ENCODE measurements at regions not wholly inside any gene's neighbourhood (a gene's known extent, or its start where the extent isn't known, plus 50 kb on each side); places are given as distances from the start of the nearest gene placed in this dataset.

DNA sequence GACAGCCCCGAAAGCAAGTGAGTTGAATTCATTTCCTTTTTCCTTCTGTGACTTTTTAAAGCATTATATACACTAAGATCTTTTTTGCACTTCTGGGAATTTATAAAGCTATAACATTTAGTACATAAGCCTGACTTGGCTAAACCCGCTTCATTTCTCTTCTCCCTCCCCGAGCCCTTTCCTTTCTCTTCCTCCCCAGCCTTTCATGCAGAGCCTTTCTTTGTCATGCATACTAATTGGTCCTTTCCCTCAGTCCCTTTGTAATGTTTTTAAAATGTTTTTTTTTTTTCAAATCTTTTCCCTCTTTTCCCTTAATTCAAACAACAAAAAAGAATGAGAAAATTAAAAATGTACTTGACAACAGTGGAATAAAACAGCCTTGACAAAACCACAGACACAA lies 246.4 kb downstream of the PSAT1 start:
- Histone ChIP-seq H3K27ac (ENCODE audit: low read depth, low read length) (no peak overlapping the region), H3K36me3 (ENCODE audit: insufficient read depth, low read length) (no peaks in the 10 kb centered on the region), H3K4me1 (ENCODE audit: insufficient read depth, low read length) (no peaks in the 10 kb centered on the region), H3K4me3 (ENCODE audit: low read depth in 1 of 2, low read length in 2 of 2) (no peak overlapping the region), H3K9ac (ENCODE audit: low read length) (no peak overlapping the region), H3K9me3 (ENCODE audit: low read length) (no peaks in the 10 kb centered on the region), H3K27me3 (ENCODE audit: control insufficient read depth in 1 of 2, insufficient read depth in 2 of 2, low read length in 2 of 2) (no peaks in the 10 kb centered on the region)

DNA sequence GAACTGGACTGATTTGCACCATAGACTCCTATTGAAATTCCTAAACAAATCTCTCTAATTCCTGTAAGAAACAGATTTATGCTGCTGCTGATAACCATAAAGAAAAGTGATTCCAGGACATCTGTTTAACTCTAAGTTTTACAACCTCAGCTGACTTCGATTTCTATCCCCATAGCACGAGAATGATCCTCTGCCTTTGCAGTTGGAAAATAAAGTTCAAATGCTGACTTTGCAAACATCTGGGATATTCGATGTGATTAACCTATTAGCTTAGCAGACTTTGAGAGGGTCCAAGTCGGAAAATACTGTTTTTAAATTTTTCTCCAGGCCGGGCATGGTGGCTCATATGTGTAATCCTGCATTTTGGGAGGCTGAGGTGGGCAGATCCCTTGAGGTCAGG lies 247.3 kb downstream of the PSAT1 start:
- H3K4me1 ChIP-seq (ENCODE audit: insufficient read depth, low read length) = no peaks in the 10 kb centered on the region
- no peaks in the 10 kb centered on the region for H3K9me3 ChIP-seq (ENCODE audit: low read length)
- H3K36me3 ChIP-seq (ENCODE audit: insufficient read depth, low read length) = no peaks in the 10 kb centered on the region
- H3K9ac ChIP-seq (ENCODE audit: low read length) = no peak overlapping the region
- H3K27me3 ChIP-seq (ENCODE audit: control insufficient read depth in 1 of 2, insufficient read depth in 2 of 2, low read length in 2 of 2) = no peaks in the 10 kb centered on the region
- H3K4me3 ChIP-seq (ENCODE audit: low read depth in 1 of 2, low read length in 2 of 2) = no peak overlapping the region
- no peak overlapping the region for H3K27ac ChIP-seq (ENCODE audit: low read depth, low read length)

DNA sequence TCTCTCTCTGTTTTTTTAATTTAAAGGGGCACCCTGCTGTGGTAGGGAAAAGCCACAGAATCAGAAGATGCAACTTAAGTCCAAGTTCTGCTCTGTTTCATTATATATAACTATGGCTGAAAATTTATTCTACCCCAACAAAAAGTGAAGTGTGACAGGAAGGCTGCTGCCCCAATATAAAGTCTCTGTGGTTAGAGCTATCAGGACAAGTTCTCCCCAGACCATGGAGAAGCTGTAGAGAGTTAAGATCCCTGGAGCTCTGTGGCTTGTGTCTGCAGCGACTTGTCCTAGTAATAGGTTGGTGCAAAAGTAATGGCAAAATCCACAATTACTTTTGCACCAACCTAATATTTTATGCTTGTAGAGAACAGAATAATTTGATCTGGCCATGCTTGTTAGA lies 250.9 kb downstream of the PSAT1 start:
- Histone ChIP-seq H3K9me3 (ENCODE audit: low read length) (no peaks in the 10 kb centered on the region), H3K4me3 (ENCODE audit: low read depth in 1 of 2, low read length in 2 of 2) (no peak overlapping the region), H3K27me3 (ENCODE audit: control insufficient read depth in 1 of 2, insufficient read depth in 2 of 2, low read length in 2 of 2) (no peaks in the 10 kb centered on the region), H3K36me3 (ENCODE audit: insufficient read depth, low read length) (no peaks in the 10 kb centered on the region), H3K9ac (ENCODE audit: low read length) (no peak overlapping the region), H3K27ac (ENCODE audit: low read depth, low read length) (no peak overlapping the region), H3K4me1 (ENCODE audit: insufficient read depth, low read length) (no peaks in the 10 kb centered on the region)

DNA sequence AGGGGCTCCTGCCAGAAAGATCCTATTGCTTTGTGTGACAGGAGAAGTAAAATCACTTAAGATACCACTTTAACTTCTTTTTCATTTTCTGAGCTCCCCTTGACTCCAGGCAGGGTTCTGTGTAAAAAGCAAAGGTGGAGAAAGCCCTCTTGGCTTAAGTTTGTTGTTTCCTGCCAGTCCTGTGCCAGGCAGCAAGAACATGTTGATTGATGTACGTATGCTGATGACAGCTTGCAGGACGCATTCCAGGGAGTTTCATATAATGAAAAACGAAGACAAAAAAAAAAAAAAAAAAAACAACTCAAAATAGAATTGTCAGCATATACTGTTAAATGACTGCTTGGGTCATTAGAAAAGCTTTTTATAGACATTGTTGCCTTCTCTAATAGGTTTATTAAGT lies 251.7 kb downstream of the PSAT1 start:
- Histone ChIP-seq H3K9ac (ENCODE audit: low read length) (no peak overlapping the region), H3K27me3 (ENCODE audit: control insufficient read depth in 1 of 2, insufficient read depth in 2 of 2, low read length in 2 of 2) (no peaks in the 10 kb centered on the region), H3K4me3 (ENCODE audit: low read depth in 1 of 2, low read length in 2 of 2) (no peak overlapping the region), H3K4me1 (ENCODE audit: insufficient read depth, low read length) (no peaks in the 10 kb centered on the region), H3K9me3 (ENCODE audit: low read length) (no peaks in the 10 kb centered on the region), H3K27ac (ENCODE audit: low read depth, low read length) (no peak overlapping the region), H3K36me3 (ENCODE audit: insufficient read depth, low read length) (no peaks in the 10 kb centered on the region)

DNA sequence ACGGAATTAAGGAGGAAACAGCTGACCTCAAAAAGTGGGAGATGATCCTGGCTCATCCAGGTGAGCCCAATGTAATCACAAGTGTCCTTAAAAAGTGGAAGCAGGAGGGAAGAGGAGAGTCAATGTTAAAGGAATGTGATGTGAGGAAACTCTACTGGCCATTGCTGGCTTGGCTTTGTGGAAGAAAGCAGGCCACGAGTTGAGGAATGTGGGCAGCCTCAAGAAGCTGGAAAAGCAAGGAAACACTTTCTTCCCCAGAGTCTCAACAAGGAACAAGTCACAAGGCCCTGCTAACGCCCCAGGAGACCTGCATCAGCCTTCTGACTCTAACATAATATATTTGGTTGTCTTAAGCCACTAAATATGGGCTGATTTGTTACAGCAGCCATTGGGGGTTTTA lies 252.8 kb downstream of the PSAT1 start:
- Histone ChIP-seq H3K4me1 (ENCODE audit: insufficient read depth, low read length) (no peaks in the 10 kb centered on the region), H3K4me3 (ENCODE audit: low read depth in 1 of 2, low read length in 2 of 2) (no peak overlapping the region), H3K27ac (ENCODE audit: low read depth, low read length) (no peak overlapping the region), H3K27me3 (ENCODE audit: control insufficient read depth in 1 of 2, insufficient read depth in 2 of 2, low read length in 2 of 2) (no peaks in the 10 kb centered on the region), H3K36me3 (ENCODE audit: insufficient read depth, low read length) (no peaks in the 10 kb centered on the region), H3K9me3 (ENCODE audit: low read length) (no peaks in the 10 kb centered on the region), H3K9ac (ENCODE audit: low read length) (no peak overlapping the region)

DNA sequence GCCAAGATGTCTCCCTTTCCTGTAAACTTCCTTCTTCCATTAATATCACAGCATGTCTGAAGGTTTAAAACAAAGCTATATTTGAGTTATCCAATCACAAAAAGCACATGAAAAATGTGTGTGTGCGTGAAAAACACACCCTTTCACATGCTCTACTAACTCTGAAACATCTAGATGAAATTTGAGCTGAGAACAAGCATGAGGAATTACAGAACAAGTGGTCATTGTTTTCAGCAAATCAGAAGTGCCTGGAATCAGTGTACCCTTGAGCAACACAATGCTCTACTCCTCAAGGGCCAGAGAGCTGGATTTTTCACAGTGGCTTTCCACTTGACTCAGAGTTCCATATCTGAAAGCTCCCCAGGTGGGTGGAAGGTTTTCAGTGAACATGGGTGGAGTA lies 255.9 kb downstream of the PSAT1 start:
- no peaks in the 10 kb centered on the region for H3K9me3 ChIP-seq (ENCODE audit: low read length)
- no peak overlapping the region for H3K27ac ChIP-seq (ENCODE audit: low read depth, low read length)
- H3K9ac ChIP-seq (ENCODE audit: low read length) = no peak overlapping the region
- H3K27me3 ChIP-seq (ENCODE audit: control insufficient read depth in 1 of 2, insufficient read depth in 2 of 2, low read length in 2 of 2) = no peaks in the 10 kb centered on the region
- no peaks in the 10 kb centered on the region for H3K36me3 ChIP-seq (ENCODE audit: insufficient read depth, low read length)
- H3K4me1 ChIP-seq (ENCODE audit: insufficient read depth, low read length) = no peaks in the 10 kb centered on the region
- H3K4me3 ChIP-seq (ENCODE audit: low read depth in 1 of 2, low read length in 2 of 2) = no peak overlapping the region

DNA sequence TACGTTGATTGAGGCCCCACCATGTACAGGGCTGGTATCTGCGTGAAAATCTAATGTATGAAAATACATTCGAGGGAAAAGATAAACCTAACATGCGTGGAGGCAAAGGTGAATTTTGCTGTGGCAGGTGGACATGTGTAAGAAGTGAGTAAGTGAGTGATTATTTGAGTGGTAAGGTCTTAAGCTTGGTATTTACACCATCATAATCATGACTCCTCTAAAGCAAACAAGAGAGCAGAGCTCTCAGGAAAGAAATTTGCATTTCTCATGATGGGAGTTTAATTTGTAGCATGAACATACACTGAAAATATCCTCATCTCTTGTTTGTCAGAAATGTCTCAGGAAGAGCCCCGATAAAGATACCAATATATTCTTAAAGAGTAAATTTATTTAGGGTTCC lies 260.6 kb downstream of the PSAT1 start:
- Histone ChIP-seq H3K9ac (ENCODE audit: low read length) (no peak overlapping the region), H3K4me1 (ENCODE audit: insufficient read depth, low read length) (no peaks in the 10 kb centered on the region), H3K4me3 (ENCODE audit: low read depth in 1 of 2, low read length in 2 of 2) (no peak overlapping the region), H3K9me3 (ENCODE audit: low read length) (no peaks in the 10 kb centered on the region), H3K36me3 (ENCODE audit: insufficient read depth, low read length) (no peaks in the 10 kb centered on the region), H3K27me3 (ENCODE audit: control insufficient read depth in 1 of 2, insufficient read depth in 2 of 2, low read length in 2 of 2) (no peaks in the 10 kb centered on the region), H3K27ac (ENCODE audit: low read depth, low read length) (no peak overlapping the region)

DNA sequence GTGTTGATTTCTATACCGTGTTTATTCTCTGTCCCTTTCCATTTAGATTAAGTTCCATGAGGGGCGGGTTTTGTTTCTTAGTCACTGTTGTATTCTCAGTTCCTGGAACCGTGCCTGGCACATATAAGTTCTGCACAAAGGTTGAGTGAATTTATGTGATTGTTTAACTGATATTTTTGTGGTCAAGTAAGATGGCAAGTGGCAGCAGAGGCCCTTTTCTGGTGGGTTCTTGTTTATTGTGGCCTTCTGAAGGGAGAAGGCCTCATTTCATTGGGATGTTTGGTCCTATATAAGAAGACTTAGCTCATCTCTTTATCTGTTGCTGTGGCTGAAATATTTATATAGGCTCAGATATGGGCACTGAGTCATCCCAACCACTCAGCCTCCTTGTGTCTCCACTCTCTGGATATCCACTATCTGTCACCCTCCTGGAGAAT lies 262.5 kb downstream of the PSAT1 start:
- no peaks in the 10 kb centered on the region for H3K27me3 ChIP-seq (ENCODE audit: control insufficient read depth in 1 of 2, insufficient read depth in 2 of 2, low read length in 2 of 2)
- no peak overlapping the region for H3K4me3 ChIP-seq (ENCODE audit: low read depth in 1 of 2, low read length in 2 of 2)
- no peak overlapping the region for H3K27ac ChIP-seq (ENCODE audit: low read depth, low read length)
- no peaks in the 10 kb centered on the region for H3K9me3 ChIP-seq (ENCODE audit: low read length)
- no peaks in the 10 kb centered on the region for H3K36me3 ChIP-seq (ENCODE audit: insufficient read depth, low read length)
- H3K9ac ChIP-seq (ENCODE audit: low read length) = no peak overlapping the region
- no peaks in the 10 kb centered on the region for H3K4me1 ChIP-seq (ENCODE audit: insufficient read depth, low read length)

DNA sequence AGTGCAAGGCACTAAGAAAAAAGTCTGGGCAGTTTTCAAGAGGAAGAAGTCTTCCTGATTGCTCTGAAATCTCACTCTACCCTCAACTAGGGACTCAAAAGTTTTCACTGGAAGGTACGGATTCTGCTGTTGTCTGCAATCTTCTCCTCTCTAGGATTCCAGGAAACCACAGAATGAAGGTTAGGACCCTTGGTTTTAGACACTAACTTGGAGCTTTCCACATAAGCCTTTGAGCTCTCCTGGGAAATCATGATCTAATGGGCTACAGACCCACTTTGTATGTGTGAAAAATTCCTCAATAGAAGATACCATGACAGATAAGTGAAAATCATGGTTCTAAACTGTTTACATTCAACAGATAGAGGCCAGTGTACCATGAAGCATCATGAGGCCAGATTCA lies 265.1 kb downstream of the PSAT1 start:
- H3K36me3 ChIP-seq (ENCODE audit: insufficient read depth, low read length) = no peaks in the 10 kb centered on the region
- H3K4me3 ChIP-seq (ENCODE audit: low read depth in 1 of 2, low read length in 2 of 2) = no peak overlapping the region
- H3K9me3 ChIP-seq (ENCODE audit: low read length) = no peaks in the 10 kb centered on the region
- H3K27ac ChIP-seq (ENCODE audit: low read depth, low read length) = no peak overlapping the region
- H3K27me3 ChIP-seq (ENCODE audit: control insufficient read depth in 1 of 2, insufficient read depth in 2 of 2, low read length in 2 of 2) = no peaks in the 10 kb centered on the region
- no peaks in the 10 kb centered on the region for H3K4me1 ChIP-seq (ENCODE audit: insufficient read depth, low read length)
- H3K9ac ChIP-seq (ENCODE audit: low read length) = no peak overlapping the region

DNA sequence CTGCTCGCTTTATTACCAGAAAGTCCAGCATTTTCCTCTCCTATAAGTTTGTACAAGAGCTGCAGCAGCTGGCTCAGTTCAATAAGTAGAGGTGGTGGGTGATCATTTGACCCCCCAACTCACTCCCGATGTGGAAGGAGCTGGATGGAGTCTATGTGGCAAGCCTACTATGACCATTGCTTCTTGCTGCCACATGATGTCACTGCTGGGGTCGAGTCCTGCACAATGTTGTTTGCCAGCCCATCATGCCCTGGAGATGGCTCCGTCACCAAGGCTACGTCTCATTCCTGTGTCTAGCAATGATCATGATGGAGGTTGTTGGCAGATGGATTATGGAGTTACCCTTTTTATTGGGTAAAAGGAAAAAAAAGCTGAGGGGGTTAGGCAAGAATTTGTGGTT lies 266.3 kb downstream of the PSAT1 start:
- Histone ChIP-seq H3K4me1 (ENCODE audit: insufficient read depth, low read length) (no peaks in the 10 kb centered on the region), H3K36me3 (ENCODE audit: insufficient read depth, low read length) (no peaks in the 10 kb centered on the region), H3K9ac (ENCODE audit: low read length) (no peak overlapping the region), H3K9me3 (ENCODE audit: low read length) (no peaks in the 10 kb centered on the region), H3K27me3 (ENCODE audit: control insufficient read depth in 1 of 2, insufficient read depth in 2 of 2, low read length in 2 of 2) (no peaks in the 10 kb centered on the region), H3K27ac (ENCODE audit: low read depth, low read length) (no peak overlapping the region), H3K4me3 (ENCODE audit: low read depth in 1 of 2, low read length in 2 of 2) (no peak overlapping the region)

DNA sequence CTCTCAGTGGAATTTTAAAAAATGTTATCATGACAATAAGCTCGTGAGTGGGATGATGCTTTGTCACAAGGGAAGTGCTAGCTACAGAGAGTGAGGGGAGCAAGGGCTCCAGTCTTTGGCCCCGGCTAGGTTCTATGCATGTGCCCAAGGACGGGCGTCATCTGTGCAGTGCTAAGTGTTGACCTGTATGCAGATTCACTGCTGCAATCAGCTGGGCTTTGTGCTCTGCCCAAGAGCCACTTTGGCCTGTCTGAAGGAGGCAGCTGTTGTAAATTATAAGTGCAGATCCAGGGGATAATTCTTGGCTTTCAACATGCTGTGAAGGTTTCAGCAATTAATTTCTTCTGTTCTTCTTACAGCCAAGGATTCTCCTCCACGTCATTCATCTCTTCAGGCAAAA lies 268.6 kb downstream of the PSAT1 start:
- H3K9me3 ChIP-seq (ENCODE audit: low read length) = no peaks in the 10 kb centered on the region
- H3K9ac ChIP-seq (ENCODE audit: low read length) = no peak overlapping the region
- H3K27me3 ChIP-seq (ENCODE audit: control insufficient read depth in 1 of 2, insufficient read depth in 2 of 2, low read length in 2 of 2) = no peaks in the 10 kb centered on the region
- H3K4me3 ChIP-seq (ENCODE audit: low read depth in 1 of 2, low read length in 2 of 2) = no peak overlapping the region
- H3K4me1 ChIP-seq (ENCODE audit: insufficient read depth, low read length) = no peaks in the 10 kb centered on the region
- H3K27ac ChIP-seq (ENCODE audit: low read depth, low read length) = no peak overlapping the region
- H3K36me3 ChIP-seq (ENCODE audit: insufficient read depth, low read length) = no peaks in the 10 kb centered on the region

DNA sequence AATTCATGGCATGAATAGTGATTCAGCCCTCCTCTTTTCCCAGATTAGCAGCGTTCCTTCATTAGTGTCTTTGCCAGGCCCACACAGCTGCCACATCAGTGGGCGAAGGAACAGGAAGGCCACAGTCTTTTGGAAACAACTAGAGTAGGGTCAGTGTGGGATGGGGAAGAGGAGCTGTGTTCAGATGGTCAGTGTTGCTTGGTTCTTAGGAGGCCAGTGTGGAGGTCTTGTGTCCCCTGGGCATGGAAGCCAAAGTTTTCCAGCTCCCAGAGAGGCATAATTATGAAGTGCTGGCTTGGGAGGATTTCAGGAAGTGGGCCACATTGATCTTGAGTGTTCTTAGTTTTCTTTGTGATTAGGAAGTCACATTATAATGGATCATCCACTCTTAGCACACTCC lies 269.6 kb downstream of the PSAT1 start:
- Histone ChIP-seq H3K4me1 (ENCODE audit: insufficient read depth, low read length) (no peaks in the 10 kb centered on the region), H3K27ac (ENCODE audit: low read depth, low read length) (no peak overlapping the region), H3K4me3 (ENCODE audit: low read depth in 1 of 2, low read length in 2 of 2) (no peak overlapping the region), H3K9me3 (ENCODE audit: low read length) (no peaks in the 10 kb centered on the region), H3K36me3 (ENCODE audit: insufficient read depth, low read length) (no peaks in the 10 kb centered on the region), H3K27me3 (ENCODE audit: control insufficient read depth in 1 of 2, insufficient read depth in 2 of 2, low read length in 2 of 2) (no peaks in the 10 kb centered on the region), H3K9ac (ENCODE audit: low read length) (no peak overlapping the region)
